GM18870 (cell line): ENCODE measurements at regions not wholly inside any gene's neighbourhood (a gene's known extent, or its start where the extent isn't known, plus 50 kb on each side); places are given as distances from the start of the nearest gene placed in this dataset.

ENCODE experiments used
- ATAC-seq: cut with Tn5 transposase; IDR thresholded peaks from one replicate; pipeline ENCODE4 v1.9.1; 2021; ENCODE audit warnings: moderate library complexity; ENCODE audit not compliant: unreplicated experiment

DNA sequence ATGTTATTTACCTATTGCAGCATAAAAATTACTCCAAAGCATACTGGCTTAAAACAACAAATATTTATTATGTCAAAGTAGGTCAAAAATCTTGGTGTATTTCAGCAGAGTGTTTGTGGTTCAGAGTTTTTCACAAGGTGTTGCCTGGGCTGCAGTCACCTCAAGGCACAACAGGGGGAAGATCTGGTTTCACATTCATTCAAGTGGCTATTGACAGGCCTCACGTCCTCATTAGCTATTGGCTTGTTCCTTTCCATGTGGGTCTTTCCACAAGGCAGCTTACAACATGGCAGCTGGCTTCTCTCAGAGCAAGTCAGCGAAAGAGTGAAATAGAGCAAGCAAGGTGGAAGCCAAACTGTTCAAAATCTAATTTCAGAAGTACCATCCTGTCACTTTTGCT lies 602.9 kb downstream of the OLFM4 start:
- ATAC-seq, result no peak

DNA sequence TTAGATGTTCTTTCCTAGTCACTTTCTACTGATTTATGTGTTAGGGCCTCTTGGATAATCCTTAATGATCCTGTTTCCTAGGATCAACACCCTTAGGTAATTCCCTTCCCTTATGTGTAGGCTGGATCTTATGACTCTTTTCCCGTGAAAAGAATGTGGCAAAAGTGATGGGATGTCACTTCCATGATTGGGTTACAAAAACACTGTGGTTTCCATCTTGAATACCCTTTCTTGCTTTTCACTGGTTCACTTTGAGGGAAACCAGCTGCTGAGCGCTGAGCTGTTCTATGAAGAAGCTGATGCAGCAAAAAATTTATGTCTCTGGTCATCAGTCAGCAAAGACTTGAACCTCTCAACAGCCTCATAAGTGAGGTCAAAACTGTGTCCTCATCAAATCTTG lies 609.4 kb downstream of the OLFM4 start:
- ATAC-seq, result no peak

DNA sequence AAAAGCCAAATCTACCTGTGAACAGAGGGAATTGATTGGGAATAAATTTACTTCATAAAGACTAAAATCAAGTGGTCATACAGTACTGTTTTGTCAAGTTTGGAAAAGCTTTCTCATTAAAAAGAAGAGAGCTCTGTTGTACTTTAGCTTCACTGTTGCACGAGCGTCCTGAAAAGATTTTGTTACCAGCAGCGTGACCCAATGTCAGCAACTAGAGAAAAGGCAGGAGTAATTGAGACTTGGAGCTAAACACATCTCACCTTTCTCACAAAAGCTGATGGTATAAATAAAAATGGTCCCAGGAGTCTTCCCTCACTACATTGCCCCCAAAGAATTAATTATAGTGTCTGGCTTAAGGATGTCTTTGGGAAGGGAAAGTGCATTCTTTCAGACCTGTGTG lies 613.7 kb downstream of the OLFM4 start:
- ATAC-seq, result no peak

DNA sequence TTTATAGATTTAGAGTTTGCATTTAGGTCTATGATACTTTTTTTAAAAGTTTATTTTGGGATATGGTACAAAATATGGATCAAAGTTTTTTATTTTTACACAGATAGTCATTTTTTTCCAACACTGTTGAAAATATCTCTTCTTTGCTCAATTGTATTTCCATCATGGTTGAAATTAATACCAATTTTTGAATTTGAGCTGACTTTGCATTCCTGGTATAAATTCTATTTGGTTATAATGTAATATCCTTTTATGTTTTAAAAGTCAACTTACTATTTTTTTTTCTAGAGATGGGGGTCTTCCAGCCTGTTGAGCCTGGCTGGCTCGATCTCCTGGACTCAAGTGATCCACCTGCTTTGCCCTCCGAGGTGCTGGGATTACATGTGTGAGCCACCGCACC lies 620.1 kb downstream of the OLFM4 start:
- no peak for ATAC-seq

DNA sequence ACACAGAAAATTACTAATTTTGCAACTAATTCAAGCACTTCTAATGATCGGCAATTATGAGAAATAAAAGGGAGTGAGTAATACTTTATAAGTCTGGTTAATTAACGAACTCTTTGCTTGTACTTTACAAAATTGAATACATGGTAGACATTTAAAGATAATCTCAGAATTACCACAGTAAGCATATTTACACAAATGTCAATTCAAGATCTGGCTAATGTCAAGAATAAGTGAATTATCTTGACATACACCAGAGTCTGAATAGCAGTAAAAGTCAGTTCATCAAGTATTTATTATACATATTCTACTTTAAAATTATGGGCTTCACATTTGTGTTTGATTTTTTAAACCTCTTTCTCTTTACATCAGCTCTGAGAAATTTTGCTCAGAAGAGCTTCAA lies 643.4 kb downstream of the OLFM4 start:
- ATAC-seq, result no peak

DNA sequence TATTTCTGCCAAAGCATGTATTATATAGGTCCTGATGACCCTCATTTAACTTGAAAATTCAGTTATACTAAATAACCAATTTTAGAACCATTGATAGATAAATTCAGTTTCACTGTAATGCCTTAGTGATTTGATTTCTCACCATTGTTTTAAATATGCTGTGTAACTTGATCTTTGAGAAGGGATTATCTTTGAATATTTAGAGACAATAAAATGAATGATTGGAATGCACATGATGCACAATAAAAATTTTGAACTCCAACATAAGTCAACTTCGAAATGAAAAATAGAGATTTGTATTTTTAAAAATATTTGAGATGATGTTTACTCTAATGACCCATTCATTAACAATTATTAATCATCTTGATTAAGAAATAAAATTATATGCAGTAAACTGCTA lies 654.5 kb downstream of the OLFM4 start:
- no peak for ATAC-seq

DNA sequence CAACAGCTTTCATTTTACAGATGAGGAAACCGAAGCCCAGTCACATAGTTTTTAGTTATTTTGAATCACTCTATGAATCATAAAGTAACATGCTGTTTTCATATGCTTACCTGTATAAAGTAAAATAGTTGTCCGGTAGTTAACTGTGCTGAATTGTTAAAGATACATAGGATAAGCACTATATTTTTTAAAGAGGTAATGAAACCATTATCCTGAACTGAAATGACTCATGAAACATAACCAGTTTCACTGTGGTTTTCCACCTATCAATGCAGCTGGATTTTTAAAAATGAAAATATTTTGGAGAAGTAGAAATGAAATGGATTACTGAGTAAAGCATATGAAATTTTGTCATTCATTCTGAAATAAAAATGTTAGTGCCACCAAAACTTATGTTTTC lies 655.0 kb downstream of the OLFM4 start:
- no peak for ATAC-seq

DNA sequence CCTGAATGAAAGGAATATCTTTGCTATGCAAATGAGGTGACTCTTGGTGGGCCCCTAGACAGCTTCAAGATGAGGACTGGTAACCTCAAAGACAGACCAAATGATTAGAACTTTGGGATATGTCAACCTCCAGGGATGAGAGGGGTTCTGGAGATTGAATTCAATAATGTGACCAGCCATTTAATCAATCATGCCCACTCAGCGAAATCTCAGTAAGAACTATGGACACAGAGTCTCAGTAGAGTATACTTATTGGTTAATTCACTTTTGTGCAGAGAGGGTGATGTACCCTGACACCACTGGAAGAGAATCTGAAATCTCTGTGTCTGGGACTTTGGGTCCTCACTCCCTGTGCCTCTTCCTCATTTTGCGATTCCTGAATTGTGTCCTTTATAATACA lies 662.8 kb downstream of the OLFM4 start:
- ATAC-seq, result no peak

DNA sequence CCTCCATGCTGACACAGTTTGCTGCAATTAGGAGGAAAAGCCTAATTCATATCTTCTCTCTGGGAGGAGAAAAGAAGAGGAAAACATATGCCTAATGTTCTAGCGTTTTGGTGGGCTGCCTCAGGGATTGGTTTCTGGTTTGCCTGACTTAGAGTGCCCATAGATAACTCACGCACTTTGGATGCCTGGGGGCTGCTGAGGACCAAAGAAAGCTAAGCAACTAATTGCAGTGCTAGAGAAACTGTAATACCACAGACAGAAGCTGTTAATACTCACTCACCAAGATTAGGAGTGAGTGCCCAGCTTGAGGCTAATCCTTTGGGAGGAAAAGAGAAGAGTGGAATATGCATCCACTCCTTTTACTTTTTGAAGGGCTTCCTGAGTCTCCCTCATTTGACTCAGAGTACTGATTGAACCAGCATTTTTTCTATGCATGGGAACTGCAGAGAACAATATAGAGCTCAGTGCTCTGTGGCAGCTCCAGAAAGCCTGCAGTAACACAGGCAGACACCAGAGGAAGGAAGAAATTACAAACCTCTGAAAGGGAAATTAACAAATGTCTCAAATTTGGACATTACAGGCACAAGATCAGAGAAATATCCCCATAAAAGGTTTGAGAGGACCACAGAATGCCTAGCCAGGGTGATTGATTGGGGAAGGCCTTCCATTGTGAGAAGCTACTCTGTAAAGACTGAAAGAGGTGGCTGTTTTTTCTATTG lies 666.4 kb downstream of the OLFM4 start:
- no peak for ATAC-seq

DNA sequence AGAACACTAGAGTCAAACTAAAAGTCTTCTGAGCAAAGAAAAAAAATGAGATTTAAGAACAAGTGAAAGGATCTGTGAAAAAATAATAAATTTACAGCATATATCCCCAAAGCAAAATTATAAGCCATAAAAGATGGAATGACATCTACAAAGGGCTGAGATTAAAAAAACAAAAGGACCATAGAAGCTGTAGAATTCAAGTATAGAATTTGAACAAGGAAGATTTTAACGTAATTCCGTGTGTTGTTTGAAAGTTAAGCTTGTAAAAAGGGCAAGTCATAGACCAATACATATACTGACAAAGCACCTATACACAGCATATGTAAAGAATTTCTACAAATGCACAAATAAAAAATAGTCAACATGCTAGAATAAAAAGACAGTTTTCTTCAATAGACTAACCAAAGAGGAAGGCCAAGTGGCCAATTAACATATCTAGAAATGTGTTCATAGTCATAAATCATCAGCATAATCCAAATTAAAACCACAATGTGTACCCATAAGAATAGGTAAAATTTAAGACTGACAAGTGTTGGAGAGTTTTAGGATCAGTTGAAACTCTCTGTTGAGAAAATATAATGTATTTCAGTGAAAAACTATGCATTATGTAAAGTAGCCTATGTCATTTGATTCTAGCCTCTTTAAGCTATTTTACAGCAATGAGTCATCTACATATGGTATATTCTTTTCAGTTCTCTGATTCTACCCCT lies 674.9 kb downstream of the OLFM4 start:
- no peak for ATAC-seq

DNA sequence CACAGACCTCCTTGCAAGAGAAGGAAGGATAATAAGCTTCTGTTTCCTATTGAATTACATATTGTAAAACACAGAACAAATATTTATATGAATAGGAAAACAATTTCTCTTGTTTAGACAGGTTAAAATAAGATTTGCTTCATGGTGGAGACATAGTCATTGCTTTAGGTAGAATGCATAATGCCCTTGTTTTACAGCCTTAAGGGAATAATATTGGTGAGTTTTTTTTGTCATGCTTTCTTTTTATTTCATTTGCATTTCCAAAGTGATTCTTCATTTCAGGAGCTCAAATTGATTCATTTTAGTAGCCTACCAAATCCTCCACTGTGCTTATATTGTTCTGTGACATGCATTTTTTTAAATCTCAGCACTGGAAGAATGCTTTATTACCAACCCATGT lies 690.7 kb downstream of the OLFM4 start:
- no peak for ATAC-seq

DNA sequence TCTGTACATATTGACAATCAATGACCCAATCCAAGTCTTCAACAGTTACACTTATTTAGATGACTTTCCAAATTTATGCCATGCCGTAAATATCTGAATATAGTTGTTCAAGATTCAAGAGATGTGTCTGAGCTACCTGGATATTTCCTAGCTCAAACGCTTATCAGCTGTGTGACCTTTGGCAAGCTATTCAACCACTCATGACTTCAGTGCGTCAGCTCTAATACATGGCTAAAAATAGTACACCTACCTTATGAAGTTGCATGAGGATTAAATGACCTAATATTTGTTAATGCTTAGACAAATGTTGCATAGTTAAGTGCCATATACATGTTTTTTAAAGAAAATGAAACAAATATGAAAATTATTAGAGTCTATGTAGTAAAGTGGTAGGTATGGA lies 704.1 kb downstream of the OLFM4 start:
- no peak for ATAC-seq

DNA sequence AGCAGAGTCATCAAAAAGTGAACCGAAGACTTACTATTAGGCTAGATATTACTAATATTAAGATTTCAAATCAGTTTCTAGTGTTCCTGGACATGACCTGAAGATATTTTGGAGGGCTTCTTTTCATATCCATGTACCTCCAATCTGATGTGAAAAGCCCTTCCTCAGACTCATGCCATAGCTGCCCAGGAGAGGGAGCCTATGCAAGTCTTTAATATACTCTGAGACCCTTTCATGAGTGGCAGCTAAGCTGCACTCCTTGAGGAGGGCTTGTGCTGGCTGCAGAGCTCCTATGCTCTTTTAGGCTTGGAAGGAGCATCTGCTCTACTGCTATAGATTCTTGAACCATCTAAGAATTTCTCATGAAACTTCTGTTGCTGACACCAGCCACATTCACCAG lies 715.3 kb downstream of the OLFM4 start:
- no peak for ATAC-seq

DNA sequence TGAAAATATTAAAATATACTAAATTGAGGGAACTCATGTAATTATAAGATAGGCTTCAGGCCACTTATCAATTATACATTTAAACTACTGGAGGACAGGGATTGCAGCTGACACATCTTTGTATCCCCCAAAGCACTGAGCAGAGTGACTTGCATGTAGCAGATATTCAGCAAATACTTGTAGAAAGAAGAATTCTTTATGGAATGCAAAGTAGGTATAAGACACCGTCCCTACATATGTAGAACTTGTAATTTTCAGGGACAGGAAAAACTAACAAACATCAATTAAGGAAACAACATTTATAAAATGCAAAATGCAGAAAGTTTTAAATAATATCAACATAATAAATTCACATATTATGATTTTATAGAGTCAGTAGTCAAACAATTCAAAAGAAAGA lies 719.2 kb downstream of the OLFM4 start:
- no peak for ATAC-seq

DNA sequence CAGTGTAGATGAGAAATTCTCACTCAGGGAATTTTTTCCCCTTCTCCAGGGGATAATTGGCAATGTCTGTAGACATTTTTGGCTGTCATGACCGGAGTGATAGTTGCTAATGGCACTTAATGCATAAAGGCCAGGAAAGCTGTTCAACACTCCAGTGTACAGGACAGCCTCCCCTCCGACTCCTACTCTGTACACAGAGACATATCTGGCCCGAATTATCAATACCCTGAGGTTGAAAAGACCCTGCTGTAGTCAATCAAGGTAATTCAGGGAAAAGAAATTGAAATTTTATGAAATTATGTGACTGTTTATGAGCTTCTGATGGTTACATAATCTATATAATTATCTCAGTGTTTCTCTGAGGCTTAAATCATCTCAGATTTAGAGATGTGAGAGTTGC lies 720.7 kb downstream of the OLFM4 start:
- ATAC-seq, result no peak

DNA sequence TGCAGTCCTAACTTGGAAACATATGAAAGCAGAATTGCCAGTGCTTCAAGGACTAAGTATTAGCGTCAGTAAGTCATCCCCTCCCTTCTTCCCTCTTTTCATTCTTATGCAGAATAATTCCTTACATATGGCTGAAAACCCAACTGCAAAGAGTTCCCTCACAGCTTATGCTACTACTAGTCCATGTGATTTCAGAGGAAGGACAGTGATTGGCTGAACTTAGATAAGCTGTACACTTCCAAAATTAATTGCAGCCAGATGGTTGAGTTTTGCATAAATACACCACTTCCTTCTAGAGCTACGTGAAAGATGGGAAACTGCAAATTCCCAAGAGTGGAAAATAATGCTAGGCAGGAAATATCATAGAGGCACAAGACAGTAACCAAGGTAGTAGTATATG lies 730.4 kb downstream of the OLFM4 start:
- ATAC-seq, result no peak

DNA sequence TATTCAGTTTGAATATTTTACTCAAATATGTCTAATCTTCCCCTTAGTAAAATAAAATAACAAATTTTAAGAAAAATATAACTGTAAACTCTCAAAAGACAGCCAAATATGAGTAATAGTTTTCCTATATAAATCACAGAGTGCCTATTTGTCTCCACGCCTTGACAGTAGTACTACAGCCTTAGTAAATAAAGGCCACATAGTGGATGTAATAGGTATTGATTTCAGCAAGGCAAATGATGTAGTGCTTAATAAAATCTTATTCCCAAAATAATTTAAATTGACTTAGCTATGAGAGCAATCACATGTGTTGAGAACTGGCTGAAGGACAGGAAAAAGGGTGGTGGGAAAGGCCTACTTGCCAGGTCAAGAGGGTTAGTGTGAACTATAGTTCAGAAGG lies 747.2 kb downstream of the OLFM4 start:
- no peak for ATAC-seq

DNA sequence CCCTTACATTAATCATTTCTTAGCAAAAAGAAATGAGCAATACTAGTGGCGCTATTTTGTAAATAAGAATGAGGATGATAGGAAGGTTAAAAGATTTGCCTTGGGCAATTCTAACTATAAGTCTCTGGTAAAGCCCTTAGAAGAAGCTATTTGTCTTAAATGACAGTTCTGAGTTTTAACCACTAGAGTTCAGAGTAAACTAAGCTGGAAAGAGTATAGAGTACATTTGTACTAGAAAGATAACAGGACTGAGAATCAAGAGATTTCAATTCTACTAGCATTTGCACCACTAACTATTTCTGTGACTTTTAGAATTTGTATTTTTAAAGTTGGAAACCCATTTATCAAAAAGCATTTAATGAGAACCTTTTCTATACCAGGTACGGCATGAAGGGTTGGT lies 750.3 kb downstream of the OLFM4 start:
- ATAC-seq, result no peak

DNA sequence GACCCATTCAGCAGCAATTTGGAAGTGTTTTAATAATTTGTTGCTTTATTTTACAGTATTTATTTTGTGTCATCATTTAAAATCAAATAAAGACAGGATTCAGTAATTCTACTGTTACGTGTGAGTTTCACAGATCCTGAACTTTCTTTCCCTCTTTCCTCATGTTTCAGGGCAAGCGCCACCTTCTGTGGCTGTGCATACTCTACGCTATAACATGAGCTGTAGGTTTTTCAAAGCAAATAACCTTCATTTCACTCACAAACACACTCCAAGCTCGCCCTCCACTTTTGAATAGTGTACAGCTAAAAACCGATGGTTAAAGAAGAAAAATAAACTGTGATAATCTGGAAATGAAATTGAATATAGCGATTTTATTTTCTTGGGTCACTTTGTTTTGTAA lies 753.3 kb downstream of the OLFM4 start:
- ATAC-seq, result no peak

DNA sequence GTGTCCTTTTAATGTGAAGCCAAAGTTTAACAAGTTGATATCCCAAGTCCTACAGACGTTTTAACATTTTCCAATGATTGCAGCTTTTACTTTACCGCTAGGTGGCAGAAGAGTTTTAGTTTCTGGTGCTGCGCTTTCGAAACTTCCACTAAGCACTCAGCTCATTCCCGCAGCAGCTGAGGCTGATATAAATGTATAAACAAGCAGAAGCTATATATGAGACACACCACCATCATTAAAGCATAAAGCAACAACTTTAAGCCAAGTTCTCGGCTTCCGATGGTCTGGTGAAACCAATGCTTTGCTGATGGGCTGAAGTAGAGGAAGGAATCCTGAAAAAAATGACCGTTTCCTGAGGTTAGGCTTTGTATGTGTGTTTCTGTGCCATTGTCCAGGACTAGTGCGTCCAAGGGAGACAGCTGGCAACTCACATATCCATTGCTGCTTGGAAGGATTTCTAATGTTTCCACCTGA lies 753.9 kb downstream of the OLFM4 start:
- peak; percentile 78 for ATAC-seq

DNA sequence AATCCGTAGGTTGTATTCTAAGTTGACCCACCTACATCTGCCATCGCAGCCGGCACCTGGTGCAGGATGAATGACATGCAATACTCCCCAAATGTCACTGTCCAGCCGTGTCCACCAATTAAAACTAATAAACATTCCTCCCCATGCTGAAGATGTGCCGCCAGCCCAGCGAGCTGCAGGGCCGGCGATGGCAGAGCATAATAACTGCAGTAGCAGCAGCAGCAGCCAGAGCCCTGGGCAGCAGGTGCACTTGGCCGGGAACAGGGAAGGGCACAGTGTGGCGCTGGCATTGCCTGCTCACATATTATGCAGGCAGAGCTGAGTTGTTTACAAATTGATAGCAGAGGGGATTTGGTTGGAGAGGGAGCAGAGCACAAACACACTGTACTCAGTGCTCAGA lies 754.9 kb downstream of the OLFM4 start:
- no peak for ATAC-seq

DNA sequence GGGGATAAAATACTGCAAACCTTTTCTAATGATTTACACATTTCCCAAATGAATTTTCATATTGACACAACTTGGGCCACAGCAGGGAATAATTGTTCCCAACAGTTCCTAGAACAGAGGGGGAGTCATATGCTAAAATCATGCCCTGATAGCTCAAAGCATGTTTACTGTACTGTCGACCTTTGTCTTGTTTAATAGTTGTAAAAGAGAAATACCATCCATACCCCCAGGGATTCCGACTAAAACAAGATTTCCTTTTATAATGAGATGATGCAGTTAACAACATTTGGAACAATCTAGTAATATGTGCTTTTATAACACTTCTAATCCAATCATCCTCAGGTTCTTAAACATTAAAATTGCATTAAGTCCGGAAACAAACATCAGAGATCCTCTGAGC lies 759.7 kb downstream of the OLFM4 start:
- no peak for ATAC-seq

DNA sequence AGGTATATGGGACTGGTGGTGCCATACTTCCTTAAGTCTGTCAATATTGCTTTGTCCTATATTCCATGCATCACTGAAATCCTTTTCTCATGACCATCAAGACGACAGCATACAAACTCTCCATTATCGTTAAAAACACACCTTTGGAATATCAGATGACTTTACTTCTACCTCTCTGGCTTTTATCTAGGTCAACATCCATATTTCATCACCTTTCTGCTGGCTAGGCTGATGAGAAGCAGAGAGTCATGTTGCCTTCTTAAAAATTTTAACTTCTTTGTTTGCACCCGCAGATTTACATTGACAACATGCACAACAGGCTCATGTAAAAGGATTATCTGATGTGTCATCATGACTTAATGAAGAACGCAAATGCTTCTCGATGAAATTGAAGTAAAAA lies 771.4 kb downstream of the OLFM4 start:
- no peak for ATAC-seq
